ENCODE measurements at regions not wholly inside any gene's neighbourhood (a gene's known extent, or its start where the extent isn't known, plus 50 kb on each side); places are given as distances from the start of the nearest gene placed in this dataset.

GRCh38 chr4:62360156-62360545 is 1160.0 kb downstream of the ADGRL3 start:
- ChIA-PET POLR2A (ENCODE audit: unreplicated experiment) (no interaction called here), CTCF (no interaction called here)
- no peaks in the 10 kb centered on the region for H3K27me3 ChIP-seq (ENCODE audit: control insufficient read depth, insufficient read depth, low read length)
- H4K8ac ChIP-seq (ENCODE audit: low read depth in 2 of 2, low read length in 2 of 2) = no peak overlapping the region
- in situ Hi-C loops (cut with MboI; ENCODE audit: low sequenced_read_pairs) = no loop called here
- BruUV-seq (replicated peaks) = no TSS peak
- TF ChIP-seq USF2 (IDR thresholded peaks at IDR 0.05; ENCODE audit: low read depth, low read length) (no peak), FOS (IDR thresholded peaks at IDR 0.05; ENCODE audit: low read depth, low read length) (no peak), CHD1 (IDR thresholded peaks at IDR 0.05; ENCODE audit: low read depth, low read length) (no peak), POLR2A (IDR thresholded peaks at IDR 0.05; ENCODE audit: low read depth, low read length) (no peak), SMC3 (IDR thresholded peaks at IDR 0.05; ENCODE audit: low read depth, low read length) (no peak)
- intact Hi-C loops (cut with micrococcal nuclease) = no loop called here
- no peak overlapping the region for H3K14ac ChIP-seq (replicated peaks; ENCODE audit: low read depth, low read length)
- no peak overlapping the region for H3K4ac ChIP-seq (ENCODE audit: low read depth, low read length)
- no CpG with 5 or more reads among the region's 1 CpG for whole genome bisulfite sequencing, 2 experiments (ENCODE audit: extremely low coverage in 2 of 2, insufficient read length in 1 of 2)
- H3K9me3 ChIP-seq (ENCODE audit: control insufficient read depth, insufficient read depth, low read length) = peaks cover 4% of the 10 kb centered on the region; the same call in 1 of the 2 replicates
- H2AK5ac ChIP-seq (ENCODE audit: low read depth, low read length) = no peak overlapping the region
- H3K36me3 ChIP-seq (ENCODE audit: control insufficient read depth, insufficient read depth, low read length) = no peaks in the 10 kb centered on the region
- no peak overlapping the region for H3K56ac ChIP-seq (ENCODE audit: extremely low read depth, insufficient read depth, low read length)
- no peak overlapping the region for H2BK20ac ChIP-seq (ENCODE audit: low read depth, low read length)
- no peak overlapping the region for H4K5ac ChIP-seq (ENCODE audit: low read depth, low read length)
- H3K4me3 ChIP-seq (ENCODE audit: insufficient read depth, low read depth, low read length) = no peak overlapping the region
- ATAC-seq (ENCODE audit: low read depth) (no peak), DNase-seq (no peak)
- H3K9ac ChIP-seq (ENCODE audit: low read depth, low read length) = no peak overlapping the region
- H3K9me1 ChIP-seq (ENCODE audit: insufficient read depth, low read length) = no peaks in the 10 kb centered on the region
- H3K18ac ChIP-seq (ENCODE audit: low read depth, low read length) = no peak overlapping the region
- H3K4me2 ChIP-seq (ENCODE audit: low read depth, low read length) = no peak overlapping the region
- no peak overlapping the region for H2BK120ac ChIP-seq (ENCODE audit: low read depth, low read length)
- no peak overlapping the region for H2BK5ac ChIP-seq (ENCODE audit: low read depth, low read length, poor library complexity, severe bottlenecking)
- dilution Hi-C loops (cut with HindIII; ENCODE audit: low sequenced_read_pairs, unreplicated experiment) = no loop called here
- H3K23ac ChIP-seq (ENCODE audit: low read depth, low read length) = no peak overlapping the region
- H3K79me1 ChIP-seq (ENCODE audit: low read depth in 1 of 2, low read length in 2 of 2) = no peaks in the 10 kb centered on the region
- H2AFZ ChIP-seq (replicated peaks; ENCODE audit: low read length, poor library complexity) = no peak overlapping the region
- H4K91ac ChIP-seq (ENCODE audit: insufficient read depth, low read depth, low read length) = no peak overlapping the region
- no peaks in the 10 kb centered on the region for H3K4me1 ChIP-seq (ENCODE audit: control insufficient read depth, insufficient read depth, low read length)
- H2AK9ac ChIP-seq (replicated peaks; ENCODE audit: low read depth, low read length, poor library complexity) = no peak overlapping the region
- H2BK15ac ChIP-seq (ENCODE audit: low read depth, low read length) = no peak overlapping the region
- no peak overlapping the region for H3K27ac ChIP-seq (ENCODE audit: insufficient read depth, low read length)
- H4K20me1 ChIP-seq (ENCODE audit: insufficient read depth, low read length) = no peaks in the 10 kb centered on the region

Data from IMR-90 (cell line).